22Rv1 (cell line): ENCODE measurements at regions not wholly inside any gene's neighbourhood (a gene's known extent, or its start where the extent isn't known, plus 50 kb on each side); places are given as distances from the start of the nearest gene placed in this dataset.

Experiments used
- ZFX ChIP-seq: fragments of 450-650 bp; IDR thresholded peaks from 2 replicates; pipeline ENCODE4 v1.6.1; 2017; ENCODE audit warnings: antibody characterized with exemption, borderline replicate concordance
- TF ChIP-seq, protein P1 (sequence below): fragments of 450-650 bp; IDR thresholded peaks from 2 replicates; pipeline ENCODE4 v1.5.1; 2017; ENCODE audit warnings: mild to moderate bottlenecking

DNA sequence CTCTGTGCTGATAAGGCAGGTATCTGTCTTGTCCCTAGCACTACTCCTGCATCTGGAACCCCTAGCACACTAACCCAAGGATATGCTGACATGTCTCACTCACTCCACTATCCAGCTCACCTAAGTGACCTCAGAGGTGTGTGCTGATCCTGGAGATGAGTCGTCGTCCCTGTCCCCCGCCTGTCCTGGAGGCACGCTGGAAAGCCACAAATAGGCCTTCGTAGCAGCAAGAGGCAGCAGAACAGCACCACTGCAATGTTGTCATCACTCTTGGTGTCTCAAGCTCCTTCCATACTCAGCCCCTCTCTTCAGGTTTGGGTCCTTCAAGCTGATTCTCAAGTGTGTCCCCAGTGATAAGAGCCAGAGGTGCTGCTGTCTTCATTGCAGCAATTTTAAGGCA, 73.0 kb upstream of the ITGA6 start:
- TF ChIP-seq, protein P1, sequence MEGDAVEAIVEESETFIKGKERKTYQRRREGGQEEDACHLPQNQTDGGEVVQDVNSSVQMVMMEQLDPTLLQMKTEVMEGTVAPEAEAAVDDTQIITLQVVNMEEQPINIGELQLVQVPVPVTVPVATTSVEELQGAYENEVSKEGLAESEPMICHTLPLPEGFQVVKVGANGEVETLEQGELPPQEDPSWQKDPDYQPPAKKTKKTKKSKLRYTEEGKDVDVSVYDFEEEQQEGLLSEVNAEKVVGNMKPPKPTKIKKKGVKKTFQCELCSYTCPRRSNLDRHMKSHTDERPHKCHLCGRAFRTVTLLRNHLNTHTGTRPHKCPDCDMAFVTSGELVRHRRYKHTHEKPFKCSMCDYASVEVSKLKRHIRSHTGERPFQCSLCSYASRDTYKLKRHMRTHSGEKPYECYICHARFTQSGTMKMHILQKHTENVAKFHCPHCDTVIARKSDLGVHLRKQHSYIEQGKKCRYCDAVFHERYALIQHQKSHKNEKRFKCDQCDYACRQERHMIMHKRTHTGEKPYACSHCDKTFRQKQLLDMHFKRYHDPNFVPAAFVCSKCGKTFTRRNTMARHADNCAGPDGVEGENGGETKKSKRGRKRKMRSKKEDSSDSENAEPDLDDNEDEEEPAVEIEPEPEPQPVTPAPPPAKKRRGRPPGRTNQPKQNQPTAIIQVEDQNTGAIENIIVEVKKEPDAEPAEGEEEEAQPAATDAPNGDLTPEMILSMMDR = no peak
- TF ChIP-seq ZFX = no peak
